Suprapubic skin (tissue), 4 donors: ENCODE measurements at regions not wholly inside any gene's neighbourhood (a gene's known extent, or its start where the extent isn't known, plus 50 kb on each side); places are given as distances from the start of the nearest gene placed in this dataset.

ENCODE experiments used
- POLR2A ChIP-seq, 2 donors: fragments of 450-650 bp; IDR thresholded peaks; one replicate each; pipeline ENCODE4 v1.6.1; 2017; ENCODE audit warnings: antibody characterized with exemption in 2 of 2, mild to moderate bottlenecking in 2 of 2, moderate library complexity in 2 of 2
- POLR2AphosphoS5 ChIP-seq, 3 donors: sonication (generic); formaldehyde crosslinking; IDR thresholded peaks; one replicate each; pipeline ENCODE4 v1.6.1; 2017; ENCODE audit warnings: antibody characterized with exemption in 3 of 3
- TF ChIP-seq, protein P1 (sequence below), 2 donors: fragments of 200-600 bp in 1 of 2; fragments of 450-650 bp in 1 of 2; sonication (generic) in 1 of 2; IDR thresholded peaks; one replicate each; pipeline ENCODE4 v1.5.1; 2016 to 2019; ENCODE audit warnings: antibody characterized with exemption in 2 of 2, mild to moderate bottlenecking in 1 of 2, moderate library complexity in 1 of 2

GRCh38 chr17:77507111-77507885 is 366.5 kb downstream of the SEC14L1 start:
- TF ChIP-seq, protein P1, sequence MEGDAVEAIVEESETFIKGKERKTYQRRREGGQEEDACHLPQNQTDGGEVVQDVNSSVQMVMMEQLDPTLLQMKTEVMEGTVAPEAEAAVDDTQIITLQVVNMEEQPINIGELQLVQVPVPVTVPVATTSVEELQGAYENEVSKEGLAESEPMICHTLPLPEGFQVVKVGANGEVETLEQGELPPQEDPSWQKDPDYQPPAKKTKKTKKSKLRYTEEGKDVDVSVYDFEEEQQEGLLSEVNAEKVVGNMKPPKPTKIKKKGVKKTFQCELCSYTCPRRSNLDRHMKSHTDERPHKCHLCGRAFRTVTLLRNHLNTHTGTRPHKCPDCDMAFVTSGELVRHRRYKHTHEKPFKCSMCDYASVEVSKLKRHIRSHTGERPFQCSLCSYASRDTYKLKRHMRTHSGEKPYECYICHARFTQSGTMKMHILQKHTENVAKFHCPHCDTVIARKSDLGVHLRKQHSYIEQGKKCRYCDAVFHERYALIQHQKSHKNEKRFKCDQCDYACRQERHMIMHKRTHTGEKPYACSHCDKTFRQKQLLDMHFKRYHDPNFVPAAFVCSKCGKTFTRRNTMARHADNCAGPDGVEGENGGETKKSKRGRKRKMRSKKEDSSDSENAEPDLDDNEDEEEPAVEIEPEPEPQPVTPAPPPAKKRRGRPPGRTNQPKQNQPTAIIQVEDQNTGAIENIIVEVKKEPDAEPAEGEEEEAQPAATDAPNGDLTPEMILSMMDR (IDR thresholded peaks at IDR 0.05), result no peak
- TF ChIP-seq POLR2AphosphoS5 (IDR thresholded peaks at IDR 0.05) (no peak), POLR2A (IDR thresholded peaks at IDR 0.05) (no peak)
